GM21717 (cell line): ENCODE measurements at regions not wholly inside any gene's neighbourhood (a gene's known extent, or its start where the extent isn't known, plus 50 kb on each side); places are given as distances from the start of the nearest gene placed in this dataset.
"Not testable (repeated sequence)": the region's sequence is repeated elsewhere in the genome, so short reads cannot be mapped to it uniquely, and the experiment has no call there.

Experiments used
- ATAC-seq: cut with Tn5 transposase; IDR thresholded peaks from one replicate; pipeline ENCODE4 v1.9.1; 2021; ENCODE audit warnings: mild to moderate bottlenecking, moderate library complexity; ENCODE audit not compliant: unreplicated experiment

GRCh38 chr3:106336619-106337018 lies 467.8 kb upstream of the CBLB start:
- no peak for ATAC-seq

- ATAC-seq = no peak
Observed at GRCh38 chr3:106337116-106337515, 468.3 kb upstream of the CBLB start.

GRCh38 chr3:106338582-106339214 lies 469.9 kb upstream of the CBLB start:
- no peak for ATAC-seq

- no peak for ATAC-seq
Observed at GRCh38 chr3:106339551-106339950, 470.7 kb upstream of the CBLB start.

GRCh38 chr3:106341087-106341486 lies 472.3 kb upstream of the CBLB start:
- no peak for ATAC-seq

- ATAC-seq = no peak
Observed at GRCh38 chr3:106341586-106342162, 472.9 kb upstream of the CBLB start.

- ATAC-seq = no peak
Observed at GRCh38 chr3:106342386-106342785, 473.6 kb upstream of the CBLB start.

GRCh38 chr3:106343811-106344210 lies 475.0 kb upstream of the CBLB start:
- no peak for ATAC-seq

GRCh38 chr3:106345353-106346027 lies 476.7 kb upstream of the CBLB start:
- ATAC-seq = no peak

- ATAC-seq = no peak
Observed at GRCh38 chr3:106347350-106347749, 478.5 kb upstream of the CBLB start.

- ATAC-seq = no peak
Observed at GRCh38 chr3:106348139-106348690, 479.4 kb upstream of the CBLB start.

GRCh38 chr3:106349191-106349881 lies 480.5 kb upstream of the CBLB start:
- ATAC-seq = no peak

GRCh38 chr3:106355873-106356272 lies 487.1 kb upstream of the CBLB start:
- no peak for ATAC-seq

- ATAC-seq = no peak
Observed at GRCh38 chr3:106359692-106360091, 490.9 kb upstream of the CBLB start.

- not testable (repeated sequence) for ATAC-seq
Observed at GRCh38 chr3:106360901-106361300, 492.1 kb upstream of the CBLB start.

GRCh38 chr3:106364477-106364876 lies 495.7 kb upstream of the CBLB start:
- ATAC-seq = no peak

GRCh38 chr3:106365061-106365691 lies 496.4 kb upstream of the CBLB start:
- ATAC-seq = no peak

- ATAC-seq = no peak
Observed at GRCh38 chr3:106366352-106366751, 497.5 kb upstream of the CBLB start.

GRCh38 chr3:106367496-106367895 lies 498.7 kb upstream of the CBLB start:
- no peak for ATAC-seq

GRCh38 chr3:106371221-106371970 lies 502.6 kb upstream of the CBLB start:
- no peak for ATAC-seq
